GM19468 (cell line): ENCODE measurements at regions not wholly inside any gene's neighbourhood (a gene's known extent, or its start where the extent isn't known, plus 50 kb on each side); places are given as distances from the start of the nearest gene placed in this dataset.
"Not testable (repeated sequence)": the region's sequence is repeated elsewhere in the genome, so short reads cannot be mapped to it uniquely, and the experiment has no call there.

Source experiments
- ATAC-seq: cut with Tn5 transposase; IDR thresholded peaks from one replicate; pipeline ENCODE4 v1.9.1; 2021; ENCODE audit warnings: mild to moderate bottlenecking, moderate library complexity, moderate number of reproducible peaks; ENCODE audit not compliant: unreplicated experiment; ENCODE audit errors: extremely low read depth

GRCh38 chr7:29690510-29690909 lies 115.8 kb upstream of the WIPF3 start:
- ATAC-seq, result not testable (repeated sequence)

- not testable (repeated sequence) for ATAC-seq
These were observed 109.9 kb upstream of the WIPF3 start for GRCh38 chr7:29696402-29696801.

GRCh38 chr7:29699723-29700122 lies 106.6 kb upstream of the WIPF3 start:
- ATAC-seq, result not testable (repeated sequence)

GRCh38 chr7:29701540-29701939 lies 104.8 kb upstream of the WIPF3 start:
- ATAC-seq, result not testable (repeated sequence)

GRCh38 chr7:29703830-29704229 lies 102.5 kb upstream of the WIPF3 start:
- not testable (repeated sequence) for ATAC-seq

GRCh38 chr7:29709002-29709401 lies 97.3 kb upstream of the WIPF3 start:
- ATAC-seq, result not testable (repeated sequence)

GRCh38 chr7:29723127-29723526 lies 83.2 kb upstream of the WIPF3 start:
- not testable (repeated sequence) for ATAC-seq

GRCh38 chr7:29723599-29723998 lies 82.7 kb upstream of the WIPF3 start:
- ATAC-seq, result no peak

- not testable (repeated sequence) for ATAC-seq
These were observed 76.7 kb upstream of the WIPF3 start for GRCh38 chr7:29729534-29730165.

GRCh38 chr7:29734246-29734731 lies 72.0 kb upstream of the WIPF3 start:
- no peak for ATAC-seq

- ATAC-seq, result not testable (repeated sequence)
These were observed 58.6 kb upstream of the WIPF3 start for GRCh38 chr7:29747645-29748245.

- no peak for ATAC-seq
These were observed 57.8 kb upstream of the WIPF3 start for GRCh38 chr7:29748286-29749099.

GRCh38 chr7:29749701-29750321 lies 56.5 kb upstream of the WIPF3 start:
- ATAC-seq, result no peak

- not testable (repeated sequence) for ATAC-seq
These were observed 55.9 kb upstream of the WIPF3 start for GRCh38 chr7:29750373-29750940.

GRCh38 chr7:29751012-29751411 lies 55.3 kb upstream of the WIPF3 start:
- not testable (repeated sequence) for ATAC-seq

- no peak for ATAC-seq
These were observed 51.3 kb upstream of the WIPF3 start for GRCh38 chr7:29754874-29755490.
